HEK293T (cell line): ENCODE measurements at regions not wholly inside any gene's neighbourhood (a gene's known extent, or its start where the extent isn't known, plus 50 kb on each side); places are given as distances from the start of the nearest gene placed in this dataset.

Source experiments
- BHLHE40 ChIP-seq: fragments of 450-650 bp; IDR thresholded peaks from 2 replicates; pipeline ENCODE4 v1.6.1; 2016; ENCODE audit warnings: mild to moderate bottlenecking, moderate library complexity, borderline replicate concordance
- ELF4 ChIP-seq: fragments of 450-650 bp; IDR thresholded peaks from 2 replicates; pipeline ENCODE4 v1.6.1; 2017; ENCODE audit warnings: antibody characterized with exemption
- L3MBTL2 ChIP-seq: fragments of 450-650 bp; conservative IDR thresholded peaks from 2 replicates; pipeline ENCODE4 v1.6.1; 2016; ENCODE audit warnings: mild to moderate bottlenecking
- SP1 ChIP-seq: fragments of 450-650 bp; IDR thresholded peaks from 2 replicates; pipeline ENCODE4 v1.6.1; 2017
- ZNF384 ChIP-seq: fragments of 450-650 bp; IDR thresholded peaks from 2 replicates; pipeline ENCODE4 v1.6.1; 2016

- TF ChIP-seq L3MBTL2 (no peak), BHLHE40 (no peak), ELF4 (no peak), ZNF384 (no peak), SP1 (no peak)
Observed at GRCh38 chr12:92304371-92305055, 158.9 kb upstream of the BTG1 start.
